ENCODE measurements at regions not wholly inside any gene's neighbourhood (a gene's known extent, or its start where the extent isn't known, plus 50 kb on each side); places are given as distances from the start of the nearest gene placed in this dataset.

DNA sequence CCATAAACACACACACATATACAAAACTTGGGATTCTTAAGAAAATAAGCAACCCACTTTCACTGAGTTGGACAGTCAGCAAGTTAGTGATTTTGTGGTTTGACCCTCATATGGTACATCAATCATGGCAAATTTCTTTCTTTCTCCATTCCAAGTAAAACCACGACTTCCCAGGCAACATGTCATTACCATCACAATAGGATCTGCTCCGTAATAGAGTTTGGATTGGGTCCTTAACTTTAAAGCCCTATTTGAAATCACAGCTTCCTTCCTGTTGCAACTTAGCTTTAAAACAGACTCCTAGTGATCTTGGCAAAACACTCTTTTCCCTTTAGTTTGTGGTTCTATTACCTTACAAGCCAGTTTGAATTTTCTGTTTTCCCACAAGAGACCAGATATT lies 483.6 kb downstream of the INHBA start:
- H3K27me3 ChIP-seq (replicated peaks in 1 of 4; ENCODE audit: control insufficient read depth in 3 of 4, extremely low read depth in 1 of 4, insufficient read depth in 3 of 4, low read length in 3 of 4), result peaks cover 20 to 70% (median 48%) of the 10 kb centered on the region in 4 experiments
- H3K23ac ChIP-seq (ENCODE audit: insufficient read length), result no peak overlapping the region
- H3K4me3 ChIP-seq (ENCODE audit: extremely low read depth in 1 of 4, insufficient read depth in 2 of 4, low read depth in 3 of 4, low read length in 4 of 4), result no peak overlapping the region
- no peak overlapping the region for H4K91ac ChIP-seq (replicated peaks; ENCODE audit: insufficient read length, low read length)
- H3K4ac ChIP-seq (replicated peaks; ENCODE audit: insufficient read length, low read depth, low read length), result no peak overlapping the region
- no peak overlapping the region for H3K18ac ChIP-seq (ENCODE audit: extremely low read depth, low read length)
- H3K79me1 ChIP-seq (ENCODE audit: low read depth, low read length), result no peaks in the 10 kb centered on the region
- DNase-seq (ENCODE audit: low read depth in 1 of 2, low spot score in 2 of 2) (no peak), FAIRE-seq (peak; percentile 69)
- H3K36me3 ChIP-seq (ENCODE audit: control insufficient read depth in 2 of 4, insufficient read depth in 4 of 4, low read length in 3 of 4), result no peaks in the 10 kb centered on the region
- no peaks in the 10 kb centered on the region for H3K79me2 ChIP-seq (ENCODE audit: control insufficient read depth in 1 of 2, insufficient read depth in 2 of 2, low read length in 2 of 2)
- WGBS, 2 experiments (ENCODE audit: extremely low coverage in 1 of 2, insufficient coverage in 1 of 2, insufficient read length in 1 of 2, insufficient replicate concordance in 2 of 2, low coverage in 1 of 2, low lambda C conversion rate in 2 of 2, missing lambda C conversion rate in 1 of 2), result 2% methylated on average over 2 of the region's 2 CpGs; no CpG with 5 or more reads in 1 of the 2 experiments
- H4K8ac ChIP-seq (ENCODE audit: extremely low read depth, insufficient read depth, low read length), result no peak overlapping the region
- no peak overlapping the region for H2AK5ac ChIP-seq (ENCODE audit: low read depth, low read length)
- no peak overlapping the region for H2AFZ ChIP-seq (ENCODE audit: low read length)
- no peaks in the 10 kb centered on the region for H4K20me1 ChIP-seq (replicated peaks in 1 of 2; ENCODE audit: control insufficient read depth in 1 of 2, insufficient read depth in 2 of 2, low read length in 2 of 2)
- H2BK12ac ChIP-seq (ENCODE audit: low read depth, low read length), result no peak overlapping the region
- no peak overlapping the region for H3K9ac ChIP-seq (replicated peaks in 1 of 4; ENCODE audit: extremely low read depth in 1 of 4, low read depth in 3 of 4, low read length in 3 of 4)
- no peaks in the 10 kb centered on the region for H3K23me2 ChIP-seq (ENCODE audit: low read depth, low read length)
- no peak overlapping the region for H2BK20ac ChIP-seq (ENCODE audit: low read length)
- no peaks in the 10 kb centered on the region for H3K4me1 ChIP-seq (replicated peaks in 1 of 4; ENCODE audit: control insufficient read depth in 3 of 4, insufficient read depth in 4 of 4, low read length in 3 of 4)
- TF ChIP-seq EP300 (IDR thresholded peaks at IDR 0.05; ENCODE audit: borderline replicate concordance in 1 of 2, low read depth in 2 of 2, low read length in 2 of 2) (peak in 1 of 2 experiments; percentile 12; a peak in 1 of 3 replicates), POLR2AphosphoS5 (IDR thresholded peaks at IDR 0.05; ENCODE audit: low read depth, low read length) (peak; percentile 87), CEBPB (IDR thresholded peaks at IDR 0.05; ENCODE audit: low read depth, low read length) (0 out of 2 replicates have a peak, but pooled peaks have one; percentile 42), TCF12 (IDR thresholded peaks at IDR 0.05; ENCODE audit: low read depth, low read length) (0 out of 2 replicates have a peak, but pooled peaks have one; percentile 77), ZNF274 (IDR thresholded peaks at IDR 0.05; ENCODE audit: borderline replicate concordance, extremely low read depth, low read length) (peak; percentile 19; the same call in 1 of the 2 replicates)
- TF ChIP-seq, protein P1, sequence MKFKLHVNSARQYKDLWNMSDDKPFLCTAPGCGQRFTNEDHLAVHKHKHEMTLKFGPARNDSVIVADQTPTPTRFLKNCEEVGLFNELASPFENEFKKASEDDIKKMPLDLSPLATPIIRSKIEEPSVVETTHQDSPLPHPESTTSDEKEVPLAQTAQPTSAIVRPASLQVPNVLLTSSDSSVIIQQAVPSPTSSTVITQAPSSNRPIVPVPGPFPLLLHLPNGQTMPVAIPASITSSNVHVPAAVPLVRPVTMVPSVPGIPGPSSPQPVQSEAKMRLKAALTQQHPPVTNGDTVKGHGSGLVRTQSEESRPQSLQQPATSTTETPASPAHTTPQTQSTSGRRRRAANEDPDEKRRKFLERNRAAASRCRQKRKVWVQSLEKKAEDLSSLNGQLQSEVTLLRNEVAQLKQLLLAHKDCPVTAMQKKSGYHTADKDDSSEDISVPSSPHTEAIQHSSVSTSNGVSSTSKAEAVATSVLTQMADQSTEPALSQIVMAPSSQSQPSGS (IDR thresholded peaks at IDR 0.05; ENCODE audit: low read length), result no peak
- H2BK5ac ChIP-seq (ENCODE audit: low read depth, low read length), result no peak overlapping the region
- H2BK15ac ChIP-seq (ENCODE audit: low read length), result no peak overlapping the region
- ChIA-PET CTCF (ENCODE audit: partially characterized antibody) (no interaction called here), POLR2A (ENCODE audit: partially characterized antibody) (no interaction called here)
- no peaks in the 10 kb centered on the region for H3K9me3 ChIP-seq (ENCODE audit: insufficient read depth in 2 of 2, low read depth in 1 of 2, low read length in 1 of 2)
- H2BK120ac ChIP-seq (replicated peaks; ENCODE audit: low read depth, low read length), result no peak overlapping the region
- no peak overlapping the region for H4K5ac ChIP-seq (ENCODE audit: insufficient read length, low read depth, low read length)
- no peak overlapping the region for H3K4me2 ChIP-seq (ENCODE audit: insufficient read depth in 1 of 2, low read depth in 2 of 2, low read length in 2 of 2)
- H3K14ac ChIP-seq (ENCODE audit: insufficient read length), result no peak overlapping the region
- no peak overlapping the region for H3K27ac ChIP-seq (ENCODE audit: low read depth, low read length)
- H3K56ac ChIP-seq (replicated peaks; ENCODE audit: insufficient read length, low read depth, low read length), result no peak overlapping the region
